ENCODE measurements at regions not wholly inside any gene's neighbourhood (a gene's known extent, or its start where the extent isn't known, plus 50 kb on each side); places are given as distances from the start of the nearest gene placed in this dataset.

- TF ChIP-seq CTCF (IDR thresholded peaks at IDR 0.05): no peak
- Mint-ChIP-seq H3K9me3 (peaks cover 2 to 16% (median 7%) of the 10 kb centered on the region in 7 donors), H3K27me3 (ENCODE audit: low read depth in 3 of 3) (no peaks in the 10 kb centered on the region), H3K4me3 (no peak overlapping the region), H3K4me1 (no peaks in the 10 kb centered on the region), H3K36me3 (no peaks in the 10 kb centered on the region), H3K27ac (no peak overlapping the region)
- Histone ChIP-seq H3K36me3 (replicated peaks in 1 of 2; ENCODE audit: control insufficient read depth in 1 of 2, insufficient read depth in 2 of 2, low read length in 2 of 2) (no peaks in the 10 kb centered on the region), H3K4me1 (ENCODE audit: control insufficient read depth in 1 of 2, insufficient read depth in 2 of 2, low read length in 2 of 2) (no peaks in the 10 kb centered on the region), H3K27me3 (ENCODE audit: control insufficient read depth in 2 of 2, insufficient read depth in 2 of 2, low read length in 2 of 2) (no peaks in the 10 kb centered on the region), H3K4me3 (replicated peaks in 1 of 3; ENCODE audit: low read depth in 2 of 3, low read length in 3 of 3) (no peak overlapping the region), H3K4me2 (replicated peaks; ENCODE audit: extremely low read depth, low read length, poor library complexity, severe bottlenecking) (no peak overlapping the region), H3K9ac (ENCODE audit: insufficient read depth, low read length, poor library complexity, severe bottlenecking) (no peak overlapping the region), H2AFZ (ENCODE audit: insufficient read depth, low read depth, low read length, poor library complexity, severe bottlenecking) (no peak overlapping the region), H3K27ac (ENCODE audit: low read depth in 1 of 2, low read length in 2 of 2) (no peak overlapping the region), H3K9me3 (replicated peaks in 1 of 2; ENCODE audit: control insufficient read depth in 1 of 2, insufficient read depth in 1 of 2, low read length in 2 of 2) (peaks cover 15% of the 10 kb centered on the region in 2 donors), H3K79me2 (ENCODE audit: insufficient read depth, low read length) (no peaks in the 10 kb centered on the region), H4K20me1 (ENCODE audit: insufficient read depth, low read length) (no peaks in the 10 kb centered on the region)
- 100% methylated on average over 1 of the region's 2 CpGs for WGBS (ENCODE audit: insufficient coverage)
- no peak for DNase-seq
- intact Hi-C loops (cut with micrococcal nuclease): no loop called here
These were observed 1054.1 kb upstream of the GBE1 start for GRCh38 chr3:82815417-82816058.

- H3K27me3 ChIP-seq (ENCODE audit: control insufficient read depth in 2 of 2, insufficient read depth in 2 of 2, low read length in 2 of 2): no peaks in the 10 kb centered on the region
- H3K9me3 ChIP-seq (replicated peaks in 1 of 2; ENCODE audit: control insufficient read depth in 1 of 2, insufficient read depth in 1 of 2, low read length in 2 of 2): peaks cover 15% of the 10 kb centered on the region in 2 donors
- H3K36me3 ChIP-seq (replicated peaks in 1 of 2; ENCODE audit: control insufficient read depth in 1 of 2, insufficient read depth in 2 of 2, low read length in 2 of 2): no peaks in the 10 kb centered on the region
- Mint-ChIP-seq H3K4me1 (no peaks in the 10 kb centered on the region), H3K27ac (no peak overlapping the region), H3K9me3 (peaks cover 2 to 16% (median 7%) of the 10 kb centered on the region in 7 donors), H3K4me3 (no peak overlapping the region), H3K36me3 (no peaks in the 10 kb centered on the region), H3K27me3 (ENCODE audit: low read depth in 3 of 3) (no peaks in the 10 kb centered on the region)
- H3K9ac ChIP-seq (ENCODE audit: insufficient read depth, low read length, poor library complexity, severe bottlenecking): no peak overlapping the region
- H3K4me2 ChIP-seq (replicated peaks; ENCODE audit: extremely low read depth, low read length, poor library complexity, severe bottlenecking): no peak overlapping the region
- no peak overlapping the region for H3K4me3 ChIP-seq (replicated peaks in 1 of 3; ENCODE audit: low read depth in 2 of 3, low read length in 3 of 3)
- H3K79me2 ChIP-seq (ENCODE audit: insufficient read depth, low read length): no peaks in the 10 kb centered on the region
- TF ChIP-seq CTCF (IDR thresholded peaks at IDR 0.05): no peak
- no peaks in the 10 kb centered on the region for H4K20me1 ChIP-seq (ENCODE audit: insufficient read depth, low read length)
- no peak for DNase-seq
- WGBS (ENCODE audit: insufficient coverage): 90% methylated on average over 2 of the region's 2 CpGs
- H3K27ac ChIP-seq (ENCODE audit: low read depth in 1 of 2, low read length in 2 of 2): no peak overlapping the region
- no peak overlapping the region for H2AFZ ChIP-seq (ENCODE audit: insufficient read depth, low read depth, low read length, poor library complexity, severe bottlenecking)
- intact Hi-C loops (cut with micrococcal nuclease): no loop called here
- no peaks in the 10 kb centered on the region for H3K4me1 ChIP-seq (ENCODE audit: control insufficient read depth in 1 of 2, insufficient read depth in 2 of 2, low read length in 2 of 2)
These were observed 1053.2 kb upstream of the GBE1 start for GRCh38 chr3:82814660-82815059.

Measured in CD14-positive monocyte (primary cell).